ENCODE measurements at regions not wholly inside any gene's neighbourhood (a gene's known extent, or its start where the extent isn't known, plus 50 kb on each side); places are given as distances from the start of the nearest gene placed in this dataset.

- Mint-ChIP-seq H3K27me3 (no peaks in the 10 kb centered on the region), H3K27ac (no peak overlapping the region), H3K36me3 (ENCODE audit: low read depth) (no peaks in the 10 kb centered on the region)
These were observed 907.4 kb upstream of the RAG2 start for GRCh38 chr11:37505406-37505805.

GRCh38 chr11:37504921-37505320 lies 906.9 kb upstream of the RAG2 start:
- DNase-seq = no peak
- peaks cover 14% of the 10 kb centered on the region for H3K9me3 Mint-ChIP-seq
- H3K4me3 Mint-ChIP-seq = no peak overlapping the region
- H3K27me3 Mint-ChIP-seq = no peaks in the 10 kb centered on the region
- no peak overlapping the region for H3K27ac Mint-ChIP-seq
- H3K4me1 Mint-ChIP-seq (ENCODE audit: low read depth) = peaks cover 3% of the 10 kb centered on the region
- H3K36me3 Mint-ChIP-seq (ENCODE audit: low read depth) = no peaks in the 10 kb centered on the region

More at GRCh38 chr11:37505406-37505805, 907.4 kb upstream of the RAG2 start:
- no peak for DNase-seq
- peaks cover 15% of the 10 kb centered on the region for H3K9me3 Mint-ChIP-seq
- H3K4me1 Mint-ChIP-seq (ENCODE audit: low read depth) = peaks cover 3% of the 10 kb centered on the region
- no peak overlapping the region for H3K4me3 Mint-ChIP-seq

- Mint-ChIP-seq H3K4me1 (ENCODE audit: low read depth) (peaks cover 3% of the 10 kb centered on the region), H3K9me3 (peaks cover 12% of the 10 kb centered on the region), H3K27me3 (no peaks in the 10 kb centered on the region), H3K4me3 (no peak overlapping the region), H3K27ac (no peak overlapping the region), H3K36me3 (ENCODE audit: low read depth) (no peaks in the 10 kb centered on the region)
- DNase-seq = no peak
These were observed 906.1 kb upstream of the RAG2 start for GRCh38 chr11:37504060-37504611.

GRCh38 chr11:37503411-37504059 lies 905.5 kb upstream of the RAG2 start:
- Mint-ChIP-seq H3K27ac (no peak overlapping the region), H3K9me3 (peaks cover 12% of the 10 kb centered on the region), H3K4me1 (ENCODE audit: low read depth) (peaks cover 3% of the 10 kb centered on the region), H3K4me3 (no peak overlapping the region), H3K27me3 (no peaks in the 10 kb centered on the region), H3K36me3 (ENCODE audit: low read depth) (no peaks in the 10 kb centered on the region)
- no peak for DNase-seq

GRCh38 chr11:37502202-37502601 lies 904.2 kb upstream of the RAG2 start:
- Mint-ChIP-seq H3K36me3 (ENCODE audit: low read depth) (no peaks in the 10 kb centered on the region), H3K27ac (no peak overlapping the region), H3K4me1 (ENCODE audit: low read depth) (peaks cover 3% of the 10 kb centered on the region), H3K9me3 (peaks cover 9% of the 10 kb centered on the region), H3K4me3 (no peak overlapping the region), H3K27me3 (no peaks in the 10 kb centered on the region)
- no peak for DNase-seq

- H3K27ac Mint-ChIP-seq = no peak overlapping the region
- H3K4me1 Mint-ChIP-seq (ENCODE audit: low read depth) = peaks cover 3% of the 10 kb centered on the region
- no peak overlapping the region for H3K4me3 Mint-ChIP-seq
- H3K36me3 Mint-ChIP-seq (ENCODE audit: low read depth) = no peaks in the 10 kb centered on the region
- no peak for DNase-seq
- no peaks in the 10 kb centered on the region for H3K27me3 Mint-ChIP-seq
- peaks cover 9% of the 10 kb centered on the region for H3K9me3 Mint-ChIP-seq
These were observed 902.4 kb upstream of the RAG2 start for GRCh38 chr11:37500425-37500824.

GRCh38 chr11:37497326-37497725 lies 899.3 kb upstream of the RAG2 start:
- Mint-ChIP-seq H3K9me3 (peaks cover 10% of the 10 kb centered on the region), H3K4me1 (ENCODE audit: low read depth) (no peaks in the 10 kb centered on the region), H3K27me3 (no peaks in the 10 kb centered on the region), H3K27ac (no peak overlapping the region), H3K4me3 (no peak overlapping the region), H3K36me3 (ENCODE audit: low read depth) (no peaks in the 10 kb centered on the region)
- no peak for DNase-seq

GRCh38 chr11:37496201-37496600 lies 898.2 kb upstream of the RAG2 start:
- peaks cover 8% of the 10 kb centered on the region for H3K9me3 Mint-ChIP-seq
- H3K4me3 Mint-ChIP-seq = no peak overlapping the region
- no peak for DNase-seq
- H3K36me3 Mint-ChIP-seq (ENCODE audit: low read depth) = no peaks in the 10 kb centered on the region
- no peaks in the 10 kb centered on the region for H3K27me3 Mint-ChIP-seq
- no peak overlapping the region for H3K27ac Mint-ChIP-seq
- H3K4me1 Mint-ChIP-seq (ENCODE audit: low read depth) = no peaks in the 10 kb centered on the region

- Mint-ChIP-seq H3K27me3 (no peaks in the 10 kb centered on the region), H3K36me3 (ENCODE audit: low read depth) (no peaks in the 10 kb centered on the region), H3K27ac (no peak overlapping the region), H3K9me3 (peaks cover 14% of the 10 kb centered on the region), H3K4me3 (no peak overlapping the region), H3K4me1 (ENCODE audit: low read depth) (no peaks in the 10 kb centered on the region)
- DNase-seq = no peak
These were observed 886.3 kb upstream of the RAG2 start for GRCh38 chr11:37484298-37484697.

GRCh38 chr11:37483761-37484160 lies 885.7 kb upstream of the RAG2 start:
- no peak overlapping the region for H3K27ac Mint-ChIP-seq
- no peak for DNase-seq
- peaks cover 14% of the 10 kb centered on the region for H3K9me3 Mint-ChIP-seq
- H3K4me1 Mint-ChIP-seq (ENCODE audit: low read depth) = no peaks in the 10 kb centered on the region
- no peaks in the 10 kb centered on the region for H3K36me3 Mint-ChIP-seq (ENCODE audit: low read depth)
- H3K27me3 Mint-ChIP-seq = no peaks in the 10 kb centered on the region
- no peak overlapping the region for H3K4me3 Mint-ChIP-seq

GRCh38 chr11:37474889-37475288 lies 876.9 kb upstream of the RAG2 start:
- Mint-ChIP-seq H3K4me1 (ENCODE audit: low read depth) (no peaks in the 10 kb centered on the region), H3K27me3 (no peaks in the 10 kb centered on the region), H3K27ac (no peak overlapping the region)

GRCh38 chr11:37468344-37468743 lies 870.3 kb upstream of the RAG2 start:
- Mint-ChIP-seq H3K36me3 (ENCODE audit: low read depth) (no peaks in the 10 kb centered on the region), H3K4me1 (ENCODE audit: low read depth) (no peaks in the 10 kb centered on the region), H3K9me3 (peaks cover 16% of the 10 kb centered on the region), H3K27ac (no peak overlapping the region), H3K27me3 (no peaks in the 10 kb centered on the region), H3K4me3 (no peak overlapping the region)
- no peak for DNase-seq

More at GRCh38 chr11:37474889-37475288, 876.9 kb upstream of the RAG2 start:
- no peaks in the 10 kb centered on the region for H3K36me3 Mint-ChIP-seq (ENCODE audit: low read depth)
- H3K4me3 Mint-ChIP-seq = no peak overlapping the region
- DNase-seq = no peak
- peaks cover 24% of the 10 kb centered on the region for H3K9me3 Mint-ChIP-seq

- DNase-seq = no peak
- Mint-ChIP-seq H3K4me3 (no peak overlapping the region), H3K27me3 (no peaks in the 10 kb centered on the region), H3K36me3 (ENCODE audit: low read depth) (no peaks in the 10 kb centered on the region), H3K4me1 (ENCODE audit: low read depth) (no peaks in the 10 kb centered on the region), H3K9me3 (peaks cover 10% of the 10 kb centered on the region), H3K27ac (no peak overlapping the region)
These were observed 867.2 kb upstream of the RAG2 start for GRCh38 chr11:37465221-37465620.

- H3K27me3 Mint-ChIP-seq = no peaks in the 10 kb centered on the region
- H3K9me3 Mint-ChIP-seq = peaks cover 17% of the 10 kb centered on the region
- no peaks in the 10 kb centered on the region for H3K4me1 Mint-ChIP-seq (ENCODE audit: low read depth)
- DNase-seq = no peak
- no peaks in the 10 kb centered on the region for H3K36me3 Mint-ChIP-seq (ENCODE audit: low read depth)
- H3K4me3 Mint-ChIP-seq = no peak overlapping the region
- H3K27ac Mint-ChIP-seq = no peak overlapping the region
These were observed 861.4 kb upstream of the RAG2 start for GRCh38 chr11:37459456-37459855.

GRCh38 chr11:37456746-37457145 lies 858.7 kb upstream of the RAG2 start:
- Mint-ChIP-seq H3K4me3 (no peak overlapping the region), H3K27me3 (no peaks in the 10 kb centered on the region), H3K9me3 (peaks cover 22% of the 10 kb centered on the region), H3K4me1 (ENCODE audit: low read depth) (no peaks in the 10 kb centered on the region), H3K36me3 (ENCODE audit: low read depth) (no peaks in the 10 kb centered on the region), H3K27ac (no peak overlapping the region)
- DNase-seq = no peak

All from activated T-cell treated with anti-CD3 and anti-CD28 coated beads, Interleukin-2, amount 50 U/mL, for 24 hours (primary cell).